Transverse colon (tissue), 3 donors: ENCODE measurements at regions not wholly inside any gene's neighbourhood (a gene's known extent, or its start where the extent isn't known, plus 50 kb on each side); places are given as distances from the start of the nearest gene placed in this dataset.

ENCODE experiments used
- CTCF ChIP-seq, 5 experiments: fragments of 200-600 bp in 3 of 5; fragments of 450-650 bp in 2 of 5; sonication (generic) in 3 of 5; IDR thresholded peaks; 1 replicate in 2 of 5; 2 replicates in 3 of 5; pipeline ENCODE4 v1.5.1; 2016 to 2017; ENCODE audit warnings: antibody characterized with exemption in 5 of 5, inconsistent platforms in 3 of 5, mild to moderate bottlenecking in 2 of 5, moderate library complexity in 1 of 5
- EP300 ChIP-seq: sonication (generic); formaldehyde crosslinking; IDR thresholded peaks from one replicate; pipeline ENCODE4 v1.6.1; 2017; ENCODE audit warnings: antibody characterized with exemption, low read depth

GRCh38 chr10:90435296-90435695 lies 422.5 kb downstream of the HTR7 start:
- TF ChIP-seq CTCF (IDR thresholded peaks at IDR 0.05) (no peak), EP300 (no peak)
